Kidney (tissue), 13 donors: ENCODE measurements at regions not wholly inside any gene's neighbourhood (a gene's known extent, or its start where the extent isn't known, plus 50 kb on each side); places are given as distances from the start of the nearest gene placed in this dataset.

ENCODE experiments used
- DNase-seq, 5 donors: peaks; one replicate each; pipeline ENCODE4 v3.0.0-alpha.2; 2013 to 2020
- FAIRE-seq: peaks from 2 replicates; lab custom pipeline; 2012; peaks lifted over from hg19 to GRCh38; lab: Jason Lieb, UNC
- H3K27ac ChIP-seq, 2 donors: one replicate each; pipeline ENCODE4 v1.7.0; 2013; ENCODE audit warnings: low read depth in 2 of 2, low read length in 2 of 2, inconsistent platforms in 1 of 2
- H3K27me3 ChIP-seq: one replicate; pipeline ENCODE4 v1.7.1; 2013; ENCODE audit warnings: low read length, inconsistent platforms; ENCODE audit not compliant: control insufficient read depth, insufficient read depth
- H3K36me3 ChIP-seq, 3 donors: one replicate each; pipeline versions ENCODE4 v1.7.0 to v1.7.1; 2013; ENCODE audit warnings: low read length in 3 of 3, control low read depth in 1 of 3, inconsistent platforms in 1 of 3; ENCODE audit not compliant: insufficient read depth in 3 of 3, control insufficient read depth in 2 of 3
- H3K4me1 ChIP-seq, 3 donors: one replicate each; pipeline versions ENCODE4 v1.7.0 to v1.7.1; 2013; ENCODE audit warnings: low read length in 3 of 3, inconsistent platforms in 1 of 3, low read depth in 1 of 3; ENCODE audit not compliant: control insufficient read depth in 2 of 3, insufficient read depth in 2 of 3
- H3K4me3 ChIP-seq, 3 donors: one replicate each; pipeline versions ENCODE4 v1.7.0 to v1.8.1; 2013; ENCODE audit warnings: low read length in 3 of 3, control low read depth in 1 of 3, inconsistent platforms in 1 of 3
- H3K9ac ChIP-seq, 3 donors: one replicate each; pipeline versions ENCODE4 v1.7.0 to v1.7.1; 2013; ENCODE audit warnings: low read length in 3 of 3, control low read depth in 1 of 3, inconsistent platforms in 1 of 3
- H3K9me3 ChIP-seq, 3 donors: one replicate each; pipeline versions ENCODE4 v1.7.0 to v1.7.1; 2013; ENCODE audit warnings: low read length in 3 of 3, control low read depth in 1 of 3, inconsistent platforms in 1 of 3; ENCODE audit not compliant: control insufficient read depth in 2 of 3, insufficient read depth in 1 of 3
- CTCF ChIP-seq: IDR thresholded peaks from 3 replicates; pipeline ENCODE4 v1.5.1; 2012; ENCODE audit warnings: mild to moderate bottlenecking, moderate library complexity, borderline replicate concordance; ENCODE audit not compliant: insufficient read depth; ENCODE audit errors: extremely low read depth
- intact Hi-C: fragments of 100-400 bp; cut with DNase I; formaldehyde crosslinking; loops from one replicate; pipeline ENCODE4 v1.11.1; 2022
- donor health status: control.
- donor health status: control.
- donor health status: control.
- donor health status: control.
- donor health status: control.
- donor health status: DM: yes; HTN: yes; CAD: no.
- donor health status: Normal renal cell carcinoma (clear cell type).

GRCh38 chr3:110139048-110139447, 801.7 kb upstream of the DPPA4 start:
- no peak overlapping the region for H3K4me3 ChIP-seq
- H3K9me3 ChIP-seq, result peaks cover 0 to 6% (median 0%) of the 10 kb centered on the region in 3 donors
- no peaks in the 10 kb centered on the region for H3K27me3 ChIP-seq
- DNase-seq (no peak), FAIRE-seq (no peak)
- no peaks in the 10 kb centered on the region for H3K36me3 ChIP-seq
- TF ChIP-seq CTCF, result no peak
- H3K9ac ChIP-seq, result no peak overlapping the region
- H3K4me1 ChIP-seq, result no peaks in the 10 kb centered on the region
- intact Hi-C loops, result no loop called here
- H3K27ac ChIP-seq, result no peak overlapping the region

GRCh38 chr3:110139821-110140220, 802.5 kb upstream of the DPPA4 start:
- no peak overlapping the region for H3K9ac ChIP-seq
- H3K9me3 ChIP-seq, result peaks cover 0 to 6% (median 0%) of the 10 kb centered on the region in 3 donors
- intact Hi-C loops, result no loop called here
- no peaks in the 10 kb centered on the region for H3K4me1 ChIP-seq
- H3K27me3 ChIP-seq, result no peaks in the 10 kb centered on the region
- no peak for FAIRE-seq
- no peak overlapping the region for H3K27ac ChIP-seq
- no peak overlapping the region for H3K4me3 ChIP-seq
- DNase-seq, result no peak
- no peaks in the 10 kb centered on the region for H3K36me3 ChIP-seq
- no peak for TF ChIP-seq CTCF

GRCh38 chr3:110149763-110150162, 812.4 kb upstream of the DPPA4 start:
- Histone ChIP-seq H3K9ac (no peak overlapping the region), H3K4me3 (no peak overlapping the region), H3K4me1 (no peaks in the 10 kb centered on the region), H3K36me3 (no peaks in the 10 kb centered on the region), H3K27me3 (no peaks in the 10 kb centered on the region), H3K9me3 (no peaks in the 10 kb centered on the region), H3K27ac (no peak overlapping the region)
- DNase-seq (no peak), FAIRE-seq (no peak)
- no peak for TF ChIP-seq CTCF
- intact Hi-C loops, result no loop called here

GRCh38 chr3:110157221-110157620, 819.9 kb upstream of the DPPA4 start:
- intact Hi-C loops, result no loop called here
- Histone ChIP-seq H3K27me3 (no peaks in the 10 kb centered on the region), H3K4me1 (no peaks in the 10 kb centered on the region), H3K9me3 (no peaks in the 10 kb centered on the region), H3K36me3 (no peaks in the 10 kb centered on the region), H3K27ac (no peak overlapping the region), H3K9ac (no peak overlapping the region), H3K4me3 (no peak overlapping the region)
- DNase-seq, result no peak
- FAIRE-seq, result no peak
- TF ChIP-seq CTCF, result no peak
